Cardiac muscle cell (in vitro differentiated cells and primary cell): ENCODE measurements at regions not wholly inside any gene's neighbourhood (a gene's known extent, or its start where the extent isn't known, plus 50 kb on each side); places are given as distances from the start of the nearest gene placed in this dataset.

Experiments used
- DNase-seq, 2 donors: peaks; one replicate each; pipeline versions ENCODE4 v3.0.0 to v3.0.0-alpha.2; 2010 to 2017; ENCODE audit warnings: low read depth in 1 of 2, low spot score in 1 of 2
- H3K27ac ChIP-seq: fragments of 200-600 bp; sonication (generic); 2 replicates; pipeline ENCODE4 v1.5.1; 2016
- H3K27me3 ChIP-seq: fragments of 200-600 bp; sonication (generic); 2 replicates; pipeline ENCODE4 v1.6.0; 2016; ENCODE audit warnings: control low read depth
- H3K36me3 ChIP-seq: fragments of 200-600 bp; sonication (generic); 2 replicates; pipeline ENCODE4 v1.5.1; 2016; ENCODE audit warnings: control low read depth
- H3K4me1 ChIP-seq: fragments of 200-600 bp; sonication (generic); 2 replicates; pipeline ENCODE4 v1.8.1; 2017; ENCODE audit warnings: low read depth, mild to moderate bottlenecking, mixed run types
- H3K4me3 ChIP-seq: fragments of 200-600 bp; sonication (generic); 2 replicates; pipeline ENCODE4 v1.5.1; 2016; ENCODE audit warnings: mild to moderate bottlenecking
- H3K9me3 ChIP-seq: fragments of 200-600 bp; sonication (generic); 2 replicates; pipeline ENCODE4 v1.5.1; 2017; ENCODE audit warnings: low read depth, mild to moderate bottlenecking, control low read depth
- CTCF ChIP-seq: IDR thresholded peaks from 2 replicates; pipeline ENCODE4 v1.5.1; 2012; ENCODE audit warnings: low read depth, mild to moderate bottlenecking, low read length

GRCh38 chr2:128958241-128958640, 639.6 kb upstream of the HS6ST1 start:
- H3K9me3 ChIP-seq = no peaks in the 10 kb centered on the region
- no peak for DNase-seq
- H3K27ac ChIP-seq = no peak overlapping the region
- H3K4me1 ChIP-seq = no peaks in the 10 kb centered on the region
- no peak overlapping the region for H3K4me3 ChIP-seq
- no peaks in the 10 kb centered on the region for H3K27me3 ChIP-seq
- no peak for TF ChIP-seq CTCF
- no peaks in the 10 kb centered on the region for H3K36me3 ChIP-seq

- H3K4me3 ChIP-seq = no peak overlapping the region
- DNase-seq = no peak
- H3K4me1 ChIP-seq = no peaks in the 10 kb centered on the region
- TF ChIP-seq CTCF = no peak
- H3K9me3 ChIP-seq = no peaks in the 10 kb centered on the region
- H3K27me3 ChIP-seq = no peaks in the 10 kb centered on the region
- H3K36me3 ChIP-seq = no peaks in the 10 kb centered on the region
- H3K27ac ChIP-seq = no peak overlapping the region
These were observed 649.0 kb upstream of the HS6ST1 start for GRCh38 chr2:128967646-128968045.

- H3K36me3 ChIP-seq = no peaks in the 10 kb centered on the region
- no peak for DNase-seq
- no peaks in the 10 kb centered on the region for H3K27me3 ChIP-seq
- no peaks in the 10 kb centered on the region for H3K4me1 ChIP-seq
- no peak overlapping the region for H3K27ac ChIP-seq
- no peak overlapping the region for H3K4me3 ChIP-seq
- H3K9me3 ChIP-seq = no peaks in the 10 kb centered on the region
- TF ChIP-seq CTCF = no peak
These were observed 650.7 kb upstream of the HS6ST1 start for GRCh38 chr2:128969374-128969773.

GRCh38 chr2:128970332-128971116, 651.9 kb upstream of the HS6ST1 start:
- no peak for TF ChIP-seq CTCF
- Histone ChIP-seq H3K36me3 (no peaks in the 10 kb centered on the region), H3K4me3 (no peak overlapping the region), H3K27ac (no peak overlapping the region), H3K27me3 (no peaks in the 10 kb centered on the region), H3K4me1 (no peaks in the 10 kb centered on the region), H3K9me3 (no peaks in the 10 kb centered on the region)
- no peak for DNase-seq

GRCh38 chr2:128973566-128973965, 654.9 kb upstream of the HS6ST1 start:
- TF ChIP-seq CTCF = no peak
- Histone ChIP-seq H3K36me3 (no peaks in the 10 kb centered on the region), H3K4me3 (no peak overlapping the region), H3K4me1 (no peaks in the 10 kb centered on the region), H3K27ac (no peak overlapping the region), H3K27me3 (no peaks in the 10 kb centered on the region), H3K9me3 (no peaks in the 10 kb centered on the region)
- DNase-seq = no peak
